Neural crest cell (in vitro differentiated cells): ENCODE measurements at regions not wholly inside any gene's neighbourhood (a gene's known extent, or its start where the extent isn't known, plus 50 kb on each side); places are given as distances from the start of the nearest gene placed in this dataset.

Experiments used
- DNase-seq: peaks from one replicate; pipeline ENCODE4 v3.0.0; 2021; ENCODE audit warnings: low read depth, mixed read lengths, low spot score
- H3K27ac Mint-ChIP-seq: one replicate; pipeline ENCODE4 v1.8.0; 2021; ENCODE audit warnings: mild to moderate bottlenecking, mixed read lengths; ENCODE audit not compliant: unreplicated experiment
- H3K27me3 Mint-ChIP-seq: 2 replicates; pipeline ENCODE4 v1.8.0; 2021; ENCODE audit warnings: low read depth, mild to moderate bottlenecking, mixed read lengths
- H3K36me3 Mint-ChIP-seq: 2 replicates; pipeline ENCODE4 v1.8.0; 2021; ENCODE audit warnings: low read depth, mild to moderate bottlenecking, mixed read lengths
- H3K4me1 Mint-ChIP-seq: 2 replicates; pipeline ENCODE4 v1.8.0; 2021; ENCODE audit warnings: mixed read lengths
- H3K4me3 Mint-ChIP-seq: one replicate; pipeline ENCODE4 v1.8.0; 2021; ENCODE audit warnings: mild to moderate bottlenecking, mixed read lengths
- H3K9me3 Mint-ChIP-seq: 2 replicates; pipeline ENCODE4 v1.8.0; 2021; ENCODE audit warnings: mixed read lengths
- CTCF ChIP-seq: fragments of 200-600 bp; sonication (generic); conservative IDR thresholded peaks from 2 replicates; pipeline ENCODE4 v1.5.0; 2021; ENCODE audit warnings: antibody characterized with exemption, mild to moderate bottlenecking

GRCh38 chr18:22337306-22337705, 80.4 kb downstream of the CTAGE1 start:
- Mint-ChIP-seq H3K36me3 (no peaks in the 10 kb centered on the region), H3K4me1 (peaks cover 7% of the 10 kb centered on the region), H3K27me3 (peaks cover 16% of the 10 kb centered on the region), H3K4me3 (no peak overlapping the region), H3K27ac (no peak overlapping the region), H3K9me3 (no peaks in the 10 kb centered on the region)
- no peak for DNase-seq
- no peak for TF ChIP-seq CTCF

- no peak overlapping the region for H3K27ac Mint-ChIP-seq
- H3K36me3 Mint-ChIP-seq, result no peaks in the 10 kb centered on the region
- TF ChIP-seq CTCF, result no peak
- peaks cover 7% of the 10 kb centered on the region for H3K4me1 Mint-ChIP-seq
- H3K9me3 Mint-ChIP-seq, result no peaks in the 10 kb centered on the region
- H3K4me3 Mint-ChIP-seq, result no peak overlapping the region
- DNase-seq, result no peak
- H3K27me3 Mint-ChIP-seq, result peaks cover 23% of the 10 kb centered on the region
Observed at GRCh38 chr18:22336406-22336805, 81.3 kb downstream of the CTAGE1 start.

- TF ChIP-seq CTCF, result no peak
- Mint-ChIP-seq H3K4me3 (no peak overlapping the region), H3K36me3 (no peaks in the 10 kb centered on the region), H3K9me3 (no peaks in the 10 kb centered on the region), H3K27ac (no peak overlapping the region), H3K27me3 (peaks cover 23% of the 10 kb centered on the region), H3K4me1 (peaks cover 7% of the 10 kb centered on the region)
- no peak for DNase-seq
Observed at GRCh38 chr18:22335731-22336198, 82.0 kb downstream of the CTAGE1 start.

GRCh38 chr18:22334567-22334966, 83.1 kb downstream of the CTAGE1 start:
- Mint-ChIP-seq H3K4me1 (peaks cover 8% of the 10 kb centered on the region), H3K27ac (no peak overlapping the region), H3K27me3 (peaks cover 30% of the 10 kb centered on the region), H3K36me3 (no peaks in the 10 kb centered on the region), H3K4me3 (no peak overlapping the region), H3K9me3 (no peaks in the 10 kb centered on the region)
- TF ChIP-seq CTCF, result no peak
- no peak for DNase-seq

GRCh38 chr18:22332590-22332989, 85.1 kb downstream of the CTAGE1 start:
- H3K4me3 Mint-ChIP-seq, result no peak overlapping the region
- DNase-seq, result no peak
- H3K9me3 Mint-ChIP-seq, result no peaks in the 10 kb centered on the region
- H3K4me1 Mint-ChIP-seq, result peaks cover 8% of the 10 kb centered on the region
- H3K36me3 Mint-ChIP-seq, result no peaks in the 10 kb centered on the region
- no peak overlapping the region for H3K27ac Mint-ChIP-seq
- TF ChIP-seq CTCF, result peak; percentile 21
- peaks cover 26% of the 10 kb centered on the region for H3K27me3 Mint-ChIP-seq

GRCh38 chr18:22330508-22330907, 87.2 kb downstream of the CTAGE1 start:
- Mint-ChIP-seq H3K27me3 (peaks cover 35% of the 10 kb centered on the region), H3K4me3 (no peak overlapping the region), H3K36me3 (no peaks in the 10 kb centered on the region), H3K9me3 (no peaks in the 10 kb centered on the region), H3K27ac (no peak overlapping the region), H3K4me1 (peaks cover 8% of the 10 kb centered on the region)
- DNase-seq, result no peak
- TF ChIP-seq CTCF, result no peak
